HG02938 (cell line): ENCODE measurements at regions not wholly inside any gene's neighbourhood (a gene's known extent, or its start where the extent isn't known, plus 50 kb on each side); places are given as distances from the start of the nearest gene placed in this dataset.

Source experiments
- ATAC-seq: cut with Tn5 transposase; IDR thresholded peaks from one replicate; pipeline ENCODE4 v1.9.1; 2021; ENCODE audit warnings: mild to moderate bottlenecking, moderate library complexity; ENCODE audit not compliant: unreplicated experiment

- no peak for ATAC-seq
Observed at GRCh38 chr5:128877476-128877875, 87.8 kb upstream of the SLC27A6 start.

GRCh38 chr5:128881502-128882018 is 83.7 kb upstream of the SLC27A6 start:
- no peak for ATAC-seq

- ATAC-seq, result no peak
Observed at GRCh38 chr5:128885649-128886255, 79.5 kb upstream of the SLC27A6 start.

- no peak for ATAC-seq
Observed at GRCh38 chr5:128895122-128895521, 70.2 kb upstream of the SLC27A6 start.

- ATAC-seq, result no peak
Observed at GRCh38 chr5:128896675-128897074, 68.6 kb upstream of the SLC27A6 start.

- ATAC-seq, result no peak
Observed at GRCh38 chr5:128903550-128903949, 61.7 kb upstream of the SLC27A6 start.

GRCh38 chr5:128904805-128905567 is 60.3 kb upstream of the SLC27A6 start:
- no peak for ATAC-seq

- ATAC-seq, result peak; percentile 97
Observed at GRCh38 chr5:128905568-128906110, 59.6 kb upstream of the SLC27A6 start.

GRCh38 chr5:128913551-128913950 is 51.7 kb upstream of the SLC27A6 start:
- peak; percentile 75 for ATAC-seq
